ENCODE measurements at regions not wholly inside any gene's neighbourhood (a gene's known extent, or its start where the extent isn't known, plus 50 kb on each side); places are given as distances from the start of the nearest gene placed in this dataset.

GRCh38 chr13:60936281-60936680, 479.4 kb downstream of the PCDH20 start:
- TF ChIP-seq CTCF (conservative IDR thresholded peaks at IDR 0.05 in 1 of 2, IDR thresholded peaks at IDR 0.05 in 1 of 2; ENCODE audit: extremely low read depth in 1 of 2, insufficient read depth in 1 of 2, low read depth in 1 of 2, low read length in 2 of 2) (no peak), EZH2 (IDR thresholded peaks at IDR 0.05; ENCODE audit: borderline replicate concordance, low read length) (no peak)

Measured in mammary epithelial cell (primary cell).